Fibroblast of skin of scalp (primary cell): ENCODE measurements at regions not wholly inside any gene's neighbourhood (a gene's known extent, or its start where the extent isn't known, plus 50 kb on each side); places are given as distances from the start of the nearest gene placed in this dataset.
A peak's percentile ranks its signal among the peaks of the same experiment; 100 is the strongest.
"Not testable (repeated sequence)": the region's sequence is repeated elsewhere in the genome, so short reads cannot be mapped to it uniquely, and the experiment has no call there.

Source experiments
- DNase-seq: peaks from one replicate; pipeline ENCODE4 v3.0.0-alpha.2; 2013

GRCh38 chr13:39895254-39895653 lies 239.8 kb downstream of the COG6 start:
- DNase-seq: peak; percentile 74

DNA sequence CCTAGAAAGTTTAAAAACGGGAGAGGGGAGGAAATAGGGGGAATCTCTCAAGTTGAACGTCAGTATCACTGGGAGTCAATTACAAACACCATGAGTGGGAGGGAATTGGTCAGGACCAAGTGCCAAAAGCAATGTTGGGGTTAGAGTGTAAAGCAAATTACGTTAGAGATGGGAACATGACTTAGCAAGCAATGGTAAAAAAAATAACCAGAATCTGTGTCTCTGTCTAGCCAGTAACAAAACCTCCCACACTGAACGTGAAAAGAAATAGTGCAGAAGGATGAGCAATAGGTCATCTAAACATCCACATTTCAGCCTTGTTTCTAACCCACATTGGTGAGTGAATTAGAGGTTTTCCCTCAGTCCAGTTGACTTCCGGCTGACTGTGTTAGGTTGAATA lies 242.2 kb downstream of the COG6 start:
- no peak for DNase-seq

GRCh38 chr13:39900106-39900750 lies 244.8 kb downstream of the COG6 start:
- DNase-seq: no peak

DNA sequence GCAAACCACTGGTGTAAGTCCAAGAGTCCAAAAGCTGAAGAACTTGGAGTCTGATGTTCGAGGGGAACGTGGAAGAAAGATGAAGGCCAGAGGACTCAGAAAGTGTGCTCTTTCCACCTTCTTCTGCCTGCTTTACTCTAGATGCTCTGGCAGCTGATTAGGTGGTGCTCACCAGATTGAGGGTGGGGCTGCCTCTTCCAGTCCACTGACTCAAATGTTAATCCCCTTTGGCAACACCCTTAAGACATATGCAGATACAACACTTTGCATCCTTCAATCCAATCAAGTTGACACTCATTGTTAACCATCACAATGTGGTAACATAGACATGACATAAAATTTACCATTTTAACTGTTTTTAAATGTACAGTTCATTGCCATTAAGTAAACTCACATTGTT lies 249.5 kb downstream of the COG6 start:
- no peak for DNase-seq

DNA sequence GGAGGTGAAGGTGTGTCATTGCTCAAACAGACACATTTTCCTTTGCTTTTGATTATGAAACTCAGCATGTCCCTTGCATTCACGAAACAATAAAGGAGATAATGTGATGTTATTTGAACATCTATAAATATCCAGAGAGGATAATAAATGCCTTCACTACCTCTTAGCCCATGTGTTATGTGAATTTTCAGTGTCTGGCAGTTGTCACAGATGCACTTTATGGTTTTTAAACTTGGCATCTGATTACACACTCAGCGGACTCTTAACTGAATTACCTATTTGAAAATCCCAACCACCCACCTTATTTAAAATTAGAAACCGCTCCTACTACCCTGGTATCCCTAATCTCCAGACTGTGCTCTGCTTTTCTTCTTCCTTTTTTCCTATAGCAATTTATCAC lies 254.2 kb downstream of the COG6 start:
- no peak for DNase-seq

DNA sequence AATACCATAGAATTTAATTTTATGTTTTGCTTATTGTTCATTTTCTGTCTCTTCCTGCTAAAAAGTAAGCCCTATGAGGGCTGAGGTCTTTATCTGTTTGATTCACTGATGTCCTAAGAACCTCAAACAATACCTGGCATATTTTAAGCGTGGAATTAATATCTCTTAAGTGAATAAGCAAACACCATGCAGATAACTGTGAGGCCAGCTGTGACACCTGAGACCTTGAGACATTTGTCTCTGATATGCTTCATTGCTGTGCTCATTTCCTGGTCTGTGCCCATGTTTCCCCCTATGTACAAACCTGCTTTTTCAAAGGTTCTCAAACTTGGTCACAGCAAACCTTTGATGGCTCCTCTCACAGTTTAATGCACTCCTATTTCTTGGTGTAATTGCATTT lies 254.6 kb downstream of the COG6 start:
- DNase-seq: no peak

DNA sequence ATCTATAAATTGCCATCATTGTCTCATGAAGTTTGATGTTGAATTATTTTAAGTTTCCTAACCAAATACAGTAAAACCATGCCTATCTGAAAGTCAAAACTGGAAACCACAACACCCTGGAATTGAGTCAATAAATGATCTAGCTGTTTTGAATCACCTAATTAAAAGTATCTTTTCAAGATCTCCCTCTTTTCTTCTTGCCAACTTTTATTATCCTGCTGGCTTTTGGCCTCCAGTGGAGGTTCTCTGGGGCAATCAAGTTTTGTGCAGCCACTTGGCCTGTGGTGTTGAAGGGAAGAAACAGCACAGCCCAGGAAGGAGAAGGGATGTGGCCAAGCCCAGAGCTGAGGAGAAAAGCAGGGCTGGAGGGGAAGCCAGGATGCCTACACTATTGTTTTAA lies 255.4 kb downstream of the COG6 start:
- DNase-seq: no peak

- no peak for DNase-seq
Observed at GRCh38 chr13:39913339-39913738, 257.9 kb downstream of the COG6 start.

GRCh38 chr13:39913928-39914327 lies 258.5 kb downstream of the COG6 start:
- DNase-seq: no peak

DNA sequence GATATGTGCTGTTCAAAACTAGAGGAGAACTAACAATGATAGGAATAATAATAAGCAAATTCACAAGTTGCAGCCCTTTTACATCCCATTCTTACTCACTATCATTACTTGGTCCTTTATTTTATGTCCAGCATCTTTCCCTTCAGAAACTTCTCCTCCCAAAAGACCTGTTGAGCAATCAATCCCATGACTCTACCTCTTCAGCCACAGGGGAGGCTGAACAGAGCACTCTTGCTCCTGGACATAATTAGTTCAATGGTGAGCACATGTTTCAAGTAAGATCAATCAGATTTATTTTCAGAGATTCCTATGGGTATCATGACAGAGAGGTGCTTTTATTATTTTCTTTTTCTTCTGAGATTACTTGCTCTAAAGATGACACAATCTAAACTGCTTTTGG lies 260.0 kb downstream of the COG6 start:
- no peak for DNase-seq

DNA sequence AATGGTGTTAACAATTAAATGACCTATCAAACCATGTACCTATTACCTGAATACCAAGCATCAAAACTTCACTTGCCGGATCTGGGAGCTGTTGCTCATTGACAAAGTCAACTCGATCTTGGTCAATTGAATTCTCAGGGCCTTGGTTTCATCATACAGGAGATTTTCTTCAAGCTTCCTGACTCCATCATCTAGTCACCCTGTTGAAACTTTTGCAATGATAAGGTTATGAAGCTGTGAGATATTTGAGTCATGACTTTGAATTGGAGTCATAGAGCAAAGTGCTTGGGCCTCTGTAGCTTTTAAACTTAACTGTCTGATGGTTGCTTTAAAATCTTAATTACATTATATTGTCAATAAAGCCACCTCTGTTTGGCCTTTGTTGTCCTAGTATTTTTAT lies 260.9 kb downstream of the COG6 start:
- no peak for DNase-seq

DNA sequence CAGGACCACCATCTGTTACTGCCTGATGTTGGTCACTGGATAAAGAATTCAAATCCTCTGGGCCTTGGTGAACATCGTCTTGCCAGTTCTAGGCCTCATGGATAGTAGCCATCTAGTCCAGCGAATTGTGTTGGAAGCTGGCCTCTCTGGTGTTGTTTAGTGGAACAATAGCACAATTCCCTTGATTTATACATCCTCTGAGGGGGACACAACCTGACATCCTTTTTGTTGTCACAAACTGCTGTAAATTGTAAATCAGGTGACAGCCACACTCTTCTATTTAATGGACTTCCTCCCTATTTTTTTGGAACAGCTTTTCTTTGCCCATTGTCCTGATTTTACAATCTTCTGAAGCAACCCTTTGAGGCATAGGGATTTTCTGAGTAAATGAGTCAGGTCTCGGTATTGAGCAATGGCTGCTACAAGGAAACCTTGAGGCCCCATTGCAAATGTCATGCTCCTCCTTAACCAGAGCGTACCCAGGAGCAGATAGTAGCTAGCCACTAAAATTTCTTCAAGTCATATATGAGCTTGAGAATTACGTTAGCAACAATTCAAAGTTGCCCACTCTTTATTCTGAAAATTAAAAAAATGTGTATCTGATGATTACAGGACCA lies 263.3 kb downstream of the COG6 start:
- DNase-seq: no peak

DNA sequence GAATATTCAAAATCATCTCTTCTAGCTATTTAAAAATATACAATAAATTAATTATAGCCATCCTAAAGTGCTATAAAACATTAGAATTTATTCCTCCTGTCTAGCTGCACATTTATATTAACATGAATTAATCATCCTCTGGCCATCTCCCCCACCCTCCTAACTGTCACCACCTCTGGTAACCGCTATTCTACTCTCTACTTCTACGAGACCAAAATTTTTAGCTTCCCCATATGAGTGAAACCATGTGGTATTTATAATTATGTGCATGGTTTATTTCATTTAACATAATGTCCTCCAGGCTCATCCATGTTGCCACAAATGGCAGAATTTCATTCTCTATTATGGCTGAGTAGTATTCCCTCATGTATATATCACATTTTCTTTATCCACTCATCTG lies 265.2 kb downstream of the COG6 start:
- DNase-seq: no peak

DNA sequence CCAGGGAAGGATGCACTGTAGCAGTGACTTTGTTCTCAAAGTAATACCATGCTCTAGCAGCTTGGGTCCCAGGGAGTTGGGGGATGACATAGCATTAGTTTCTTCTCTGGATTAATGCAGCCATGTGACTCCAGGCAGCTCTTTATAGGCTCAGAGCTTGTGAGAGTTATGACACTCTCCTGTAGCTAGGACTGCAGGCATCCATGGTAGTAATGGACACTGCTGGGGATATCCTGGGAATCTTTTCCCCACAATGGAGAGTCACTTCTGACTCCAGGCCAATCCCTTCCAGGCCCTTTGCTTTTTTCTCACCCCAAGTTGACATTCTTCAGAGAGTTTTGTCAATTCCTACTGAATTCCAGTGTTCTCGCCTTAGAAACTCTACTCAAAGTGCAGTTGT lies 270.9 kb downstream of the COG6 start:
- DNase-seq: no peak

DNA sequence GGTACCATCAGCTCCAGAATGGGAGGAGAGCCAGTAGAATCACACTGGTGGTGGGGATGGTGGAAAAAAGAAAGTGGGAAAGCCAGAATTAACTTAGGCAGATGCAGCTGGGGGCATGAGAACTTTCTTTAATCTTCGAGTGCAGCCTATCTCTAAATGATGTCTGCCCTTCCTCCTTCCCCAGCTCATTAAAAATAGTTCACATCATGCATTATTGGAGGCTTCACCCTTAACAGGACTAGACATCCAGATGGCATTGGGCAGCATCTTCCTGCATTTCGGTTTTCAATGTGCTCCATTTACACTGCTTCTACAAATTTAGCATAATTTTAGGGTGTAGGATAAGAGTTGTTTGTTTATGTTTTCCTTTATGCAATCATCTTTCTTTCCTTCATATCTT lies 272.8 kb downstream of the COG6 start:
- no peak for DNase-seq

- DNase-seq: no peak
Observed at GRCh38 chr13:39929583-39929982, 274.1 kb downstream of the COG6 start.

- DNase-seq: no peak
Observed at GRCh38 chr13:39930060-39930459, 274.6 kb downstream of the COG6 start.

DNA sequence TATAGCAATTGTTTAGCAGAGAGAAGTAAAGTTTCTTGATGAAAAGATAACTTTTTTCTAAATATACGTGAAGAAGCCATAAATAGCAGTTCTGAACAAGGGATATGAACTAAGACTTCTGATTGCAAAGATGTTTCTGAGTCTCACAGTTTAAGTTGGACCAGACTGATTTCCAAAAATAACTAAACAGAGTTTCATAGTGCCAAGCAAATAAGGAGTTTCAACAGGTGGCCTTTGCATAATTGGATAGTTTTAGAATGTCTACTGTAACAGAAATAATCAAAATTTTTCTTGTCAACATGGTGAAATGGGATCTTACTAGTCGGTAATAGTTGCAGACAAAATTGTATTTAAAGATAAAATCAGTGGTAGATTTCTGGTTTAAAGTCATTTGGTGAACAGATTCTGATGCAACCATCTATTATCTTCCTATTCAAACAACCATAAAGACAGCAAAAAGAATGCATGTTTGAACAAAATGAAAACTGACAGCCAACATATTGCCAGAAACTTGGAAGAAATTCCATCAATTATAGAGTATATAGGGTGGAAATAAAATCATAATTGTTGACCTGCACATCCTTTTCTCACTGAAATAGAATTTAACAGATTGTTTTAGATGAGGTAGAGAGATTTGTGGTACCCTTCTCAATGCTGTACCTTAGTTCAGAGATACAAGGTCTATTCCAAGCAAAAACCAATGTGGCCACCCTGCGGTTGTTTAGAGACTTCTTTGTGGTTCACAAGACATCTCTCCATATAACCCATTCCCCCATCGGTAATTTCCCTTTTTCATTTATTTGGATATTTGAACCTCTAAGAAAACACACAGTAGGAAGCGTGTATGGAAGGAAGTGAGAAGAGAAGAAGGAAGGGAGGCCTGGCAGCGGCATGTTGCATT lies 275.3 kb downstream of the COG6 start:
- DNase-seq: no peak

- no peak for DNase-seq
Observed at GRCh38 chr13:39931505-39931904, 276.0 kb downstream of the COG6 start.

- DNase-seq: not testable (repeated sequence)
Observed at GRCh38 chr13:39932514-39932913, 277.1 kb downstream of the COG6 start.

- no peak for DNase-seq
Observed at GRCh38 chr13:39935155-39935554, 279.7 kb downstream of the COG6 start.

DNA sequence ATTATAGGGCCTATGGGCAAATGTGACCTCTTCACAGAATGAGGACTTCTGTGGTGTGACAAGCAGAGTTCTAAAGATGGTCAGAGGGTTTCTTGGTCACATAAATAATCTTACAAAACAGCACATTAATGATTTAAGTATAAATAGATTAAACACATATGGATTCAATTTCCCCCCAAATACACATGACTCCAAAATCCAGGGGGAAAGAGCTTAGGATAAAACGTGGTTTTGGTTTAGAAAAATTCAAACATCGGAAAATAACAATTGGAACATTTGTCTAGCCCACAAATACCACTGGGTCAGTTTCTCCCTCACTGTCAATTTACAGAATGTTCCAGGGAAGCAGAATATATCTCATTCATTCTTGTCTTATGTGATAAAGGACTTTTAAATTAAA lies 283.1 kb downstream of the COG6 start:
- peak; percentile 13 for DNase-seq

GRCh38 chr13:39941236-39941635 lies 285.8 kb downstream of the COG6 start:
- DNase-seq: no peak
